ENCODE measurements at regions not wholly inside any gene's neighbourhood (a gene's known extent, or its start where the extent isn't known, plus 50 kb on each side); places are given as distances from the start of the nearest gene placed in this dataset.

DNA sequence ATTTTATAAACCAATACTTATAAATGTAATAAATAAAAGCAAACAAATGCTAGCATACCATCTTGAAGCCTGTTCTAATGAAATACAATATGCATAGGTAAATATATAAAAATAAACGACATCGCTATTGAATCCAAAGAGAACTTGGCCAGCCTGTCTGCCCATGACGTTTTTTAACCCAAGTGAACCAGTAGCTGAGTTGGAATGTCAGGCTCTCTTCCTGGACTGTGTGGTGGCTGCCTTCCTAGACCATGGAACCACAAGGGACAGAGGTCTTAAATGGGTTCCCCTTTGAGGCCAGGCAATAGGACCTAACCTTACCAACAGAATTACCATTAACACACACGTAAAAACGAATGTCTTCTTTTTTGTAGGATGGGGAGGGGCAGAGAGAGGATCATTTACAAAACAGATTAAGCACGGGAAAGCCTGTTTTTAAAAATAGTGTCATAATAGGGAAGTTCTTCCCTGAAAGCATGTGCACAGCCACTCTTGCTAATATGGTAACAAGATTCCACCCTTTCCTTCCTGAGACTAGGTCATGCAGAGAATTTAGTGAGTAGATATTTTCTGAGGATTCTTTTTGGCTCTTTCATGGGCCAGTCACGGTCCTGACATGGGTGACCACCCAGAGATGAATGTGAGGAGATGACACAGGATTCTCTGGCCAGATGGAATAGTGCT is 69.4 kb upstream of the ACSL1 start:
- H3K4me1 ChIP-seq (replicated peaks in 1 of 2): peaks cover 0 to 2% of the 10 kb centered on the region in 2 donors
- no peak overlapping the region for H3K4me3 ChIP-seq
- in situ Hi-C loops (cut with MboI; ENCODE audit: low pct_unique_long_range_greater_than_20kb in 2 of 9, low sequenced_read_pairs in 9 of 9, unreplicated experiment in 9 of 9): no loop called here
- no peak overlapping the region for H3K27ac ChIP-seq
- WGBS, 10 experiments: 0 to 100% (median 73%) methylated on average over 1 to 7 of the region's 7 CpGs
- ATAC-seq (replicated peaks in 6 of 8): peak in 3 of 8 experiments; percentile 5 to 51 (median 43)

DNA sequence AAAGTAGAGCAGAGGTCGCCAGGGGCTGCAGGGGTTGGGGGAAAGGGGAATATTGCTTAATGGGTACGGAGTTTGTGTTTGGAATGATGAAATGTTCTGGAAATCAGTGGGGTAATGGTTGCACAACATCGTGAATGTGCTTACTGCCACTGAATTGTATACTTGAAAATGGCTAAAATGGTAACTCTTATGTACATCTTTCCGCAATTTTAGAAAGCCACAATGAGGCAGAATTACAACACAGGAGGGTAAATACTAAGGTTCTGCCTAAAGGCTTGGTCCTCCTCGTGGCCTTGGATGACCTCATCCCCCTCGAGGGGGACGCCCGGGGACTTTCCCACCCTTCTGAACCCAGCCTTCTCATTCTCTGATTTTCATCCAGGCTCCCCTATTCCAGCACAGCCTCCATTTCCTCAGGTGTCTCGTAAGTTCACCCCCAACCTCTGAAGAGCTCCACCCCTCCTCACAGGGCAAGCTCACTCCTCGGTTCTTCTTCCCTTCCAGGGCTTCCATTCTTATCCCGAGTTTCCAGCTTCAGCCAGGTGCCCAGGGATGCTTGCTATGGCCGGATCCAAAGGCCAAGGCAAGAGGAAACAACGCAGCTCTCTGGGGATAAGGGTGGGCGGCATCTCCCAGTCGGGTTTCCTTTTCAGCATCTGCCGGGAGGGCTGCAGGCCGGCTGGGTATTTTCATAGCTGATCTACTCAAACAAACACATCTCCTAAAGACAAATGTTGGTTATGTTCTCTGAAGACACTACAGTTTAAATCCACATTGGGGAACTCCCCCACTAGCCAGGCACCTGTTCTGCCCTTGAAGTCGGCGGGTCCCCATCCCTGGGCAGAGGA is 71.3 kb upstream of the ACSL1 start:
- in situ Hi-C loops (cut with MboI; ENCODE audit: low pct_unique_long_range_greater_than_20kb in 2 of 9, low sequenced_read_pairs in 9 of 9, unreplicated experiment in 9 of 9): no loop called here
- Histone ChIP-seq H3K27ac (no peak overlapping the region), H3K4me1 (replicated peaks in 1 of 2) (peaks cover 0 to 2% of the 10 kb centered on the region in 2 donors), H3K4me3 (no peak overlapping the region)
- peak in 2 of 8 experiments; percentile 5 to 8 for ATAC-seq (replicated peaks in 6 of 8)
- WGBS, 10 experiments: 0 to 94% (median 82%) methylated on average over 1 to 11 of the region's 19 CpGs; no CpG with 5 or more reads in 2 of the 10 experiments

- peak in 3 of 8 experiments; percentile 71 to 86 (median 73) for ATAC-seq (replicated peaks in 6 of 8)
- in situ Hi-C loops (cut with MboI; ENCODE audit: low pct_unique_long_range_greater_than_20kb in 2 of 9, low sequenced_read_pairs in 9 of 9, unreplicated experiment in 9 of 9): no loop called here
- H3K27ac ChIP-seq: no peak overlapping the region
- H3K4me1 ChIP-seq (replicated peaks in 1 of 2): peaks cover 0 to 2% of the 10 kb centered on the region in 2 donors
- WGBS, 10 experiments: 0 to 68% (median 32%) methylated on average over 1 to 7 of the region's 7 CpGs; no CpG with 5 or more reads in 2 of the 10 experiments
- H3K4me3 ChIP-seq: no peak overlapping the region
Measured at GRCh38 chr4:184897895-184898294, 72.1 kb upstream of the ACSL1 start.

- H3K4me1 ChIP-seq (replicated peaks in 1 of 2): peaks cover 0 to 2% of the 10 kb centered on the region in 2 donors
- ATAC-seq (replicated peaks in 6 of 8): peak in 1 of 8 experiments; percentile 28
- 17 to 100% (median 74%) methylated on average over 1 to 4 of the region's 5 CpGs; no CpG with 5 or more reads in 2 of the 10 experiments for WGBS, 10 experiments
- in situ Hi-C loops (cut with MboI; ENCODE audit: low pct_unique_long_range_greater_than_20kb in 2 of 9, low sequenced_read_pairs in 9 of 9, unreplicated experiment in 9 of 9): no loop called here
- H3K27ac ChIP-seq: no peak overlapping the region
- H3K4me3 ChIP-seq: no peak overlapping the region
Measured at GRCh38 chr4:184898793-184899192, 73.0 kb upstream of the ACSL1 start.

- Histone ChIP-seq H3K4me1 (replicated peaks in 1 of 2) (peaks cover 0 to 2% of the 10 kb centered on the region in 2 donors), H3K27ac (no peak overlapping the region), H3K4me3 (no peak overlapping the region)
- in situ Hi-C loops (cut with MboI; ENCODE audit: low pct_unique_long_range_greater_than_20kb in 2 of 9, low sequenced_read_pairs in 9 of 9, unreplicated experiment in 9 of 9): no loop called here
- peak in 1 of 8 experiments; percentile 18 for ATAC-seq (replicated peaks in 6 of 8)
- WGBS, 10 experiments: 40 to 100% (median 76%) methylated on average over 1 to 7 of the region's 9 CpGs; no CpG with 5 or more reads in 1 of the 10 experiments
Measured at GRCh38 chr4:184899261-184900134, 73.7 kb upstream of the ACSL1 start.

DNA sequence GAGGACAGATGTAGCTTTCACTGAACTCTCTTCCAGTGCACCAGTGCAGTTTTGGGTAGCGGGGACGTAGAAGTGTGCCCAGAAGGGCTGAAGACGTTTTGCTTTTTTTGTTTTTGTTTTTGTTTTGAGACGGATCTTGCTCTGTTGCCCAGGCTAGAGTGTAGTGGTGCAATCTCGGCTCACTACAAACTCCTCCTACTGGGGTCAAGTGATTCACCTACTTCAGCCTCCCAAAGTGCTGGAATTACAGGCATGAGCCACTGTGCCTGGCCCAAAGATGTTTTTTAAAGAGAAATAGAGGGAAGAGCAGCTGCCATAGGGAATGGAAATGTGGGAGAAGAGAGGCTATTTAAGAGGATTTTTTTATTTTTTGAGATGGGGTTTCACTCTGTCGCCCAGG is 74.4 kb upstream of the ACSL1 start:
- in situ Hi-C loops (cut with MboI; ENCODE audit: low pct_unique_long_range_greater_than_20kb in 2 of 9, low sequenced_read_pairs in 9 of 9, unreplicated experiment in 9 of 9): no loop called here
- WGBS, 10 experiments: 30 to 100% (median 80%) methylated on average over 1 to 4 of the region's 6 CpGs; no CpG with 5 or more reads in 1 of the 10 experiments
- H3K4me3 ChIP-seq: no peak overlapping the region
- H3K4me1 ChIP-seq (replicated peaks in 1 of 2): peaks cover 0 to 2% of the 10 kb centered on the region in 2 donors
- no peak for ATAC-seq (replicated peaks in 6 of 8)
- H3K27ac ChIP-seq: no peak overlapping the region

DNA sequence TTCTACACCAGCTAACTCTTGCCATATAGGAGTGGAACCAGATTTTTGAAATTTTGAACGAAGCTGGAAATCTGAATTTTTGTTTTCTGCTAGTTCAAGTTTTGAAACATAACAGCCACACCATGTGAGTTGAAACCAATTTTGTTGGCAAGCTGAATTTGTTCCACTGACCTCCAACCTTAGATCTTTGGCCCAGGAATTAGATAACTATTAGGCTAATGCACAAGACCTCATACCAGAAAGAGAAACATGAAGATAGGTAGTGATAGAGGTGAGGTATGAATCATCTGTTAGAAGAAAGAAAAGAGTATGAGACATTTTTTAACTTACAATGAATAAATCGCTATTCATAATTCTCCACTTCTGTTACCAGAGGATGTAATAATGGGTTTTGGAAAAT is 76.8 kb upstream of the ACSL1 start:
- Histone ChIP-seq H3K27ac (no peak overlapping the region), H3K4me3 (no peak overlapping the region), H3K4me1 (replicated peaks in 1 of 2) (peaks cover 0 to 2% of the 10 kb centered on the region in 2 donors)
- in situ Hi-C loops (cut with MboI; ENCODE audit: low pct_unique_long_range_greater_than_20kb in 2 of 9, low sequenced_read_pairs in 9 of 9, unreplicated experiment in 9 of 9): no loop called here
- 63 to 81% (median 79%) methylated on average over 2 of the region's 2 CpGs; no CpG with 5 or more reads in 3 of the 10 experiments for WGBS, 10 experiments
- no peak for ATAC-seq (replicated peaks in 6 of 8)

DNA sequence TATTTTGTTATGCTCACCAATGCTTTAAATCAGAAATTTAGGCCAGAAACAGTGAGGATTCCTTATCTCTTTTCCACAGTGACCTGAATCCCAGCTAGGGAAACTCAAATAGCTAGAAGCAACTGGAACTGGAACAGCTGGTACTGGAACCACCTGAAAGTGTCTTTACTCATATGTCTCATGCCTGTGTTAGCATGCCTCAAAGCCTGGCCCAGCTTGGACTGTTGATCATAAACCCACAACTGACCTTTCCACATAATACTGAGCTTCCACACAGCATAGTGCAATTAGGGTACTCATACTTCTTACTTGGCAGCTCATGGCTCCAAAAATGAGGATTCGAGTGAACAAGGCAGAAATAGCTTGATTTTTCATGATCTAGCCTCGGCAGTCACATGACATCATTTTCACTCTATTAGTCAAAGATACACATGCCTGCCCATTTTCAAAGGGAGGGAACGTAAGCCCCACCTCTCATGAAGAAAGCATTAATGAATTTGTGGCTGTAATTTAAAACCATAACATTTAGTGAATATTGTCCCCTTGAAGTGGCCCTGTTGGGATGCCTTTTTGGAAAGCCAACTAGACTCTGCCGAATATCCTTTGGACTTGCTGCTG is 80.8 kb upstream of the ACSL1 start:
- WGBS, 10 experiments: 10 to 100% (median 69%) methylated on average over 1 to 3 of the region's 4 CpGs; no CpG with 5 or more reads in 3 of the 10 experiments
- H3K4me3 ChIP-seq: no peak overlapping the region
- no peak for ATAC-seq (replicated peaks in 6 of 8)
- H3K4me1 ChIP-seq (replicated peaks in 1 of 2): no peaks in the 10 kb centered on the region
- in situ Hi-C loops (cut with MboI; ENCODE audit: low pct_unique_long_range_greater_than_20kb in 2 of 9, low sequenced_read_pairs in 9 of 9, unreplicated experiment in 9 of 9): no loop called here
- H3K27ac ChIP-seq: no peak overlapping the region

DNA sequence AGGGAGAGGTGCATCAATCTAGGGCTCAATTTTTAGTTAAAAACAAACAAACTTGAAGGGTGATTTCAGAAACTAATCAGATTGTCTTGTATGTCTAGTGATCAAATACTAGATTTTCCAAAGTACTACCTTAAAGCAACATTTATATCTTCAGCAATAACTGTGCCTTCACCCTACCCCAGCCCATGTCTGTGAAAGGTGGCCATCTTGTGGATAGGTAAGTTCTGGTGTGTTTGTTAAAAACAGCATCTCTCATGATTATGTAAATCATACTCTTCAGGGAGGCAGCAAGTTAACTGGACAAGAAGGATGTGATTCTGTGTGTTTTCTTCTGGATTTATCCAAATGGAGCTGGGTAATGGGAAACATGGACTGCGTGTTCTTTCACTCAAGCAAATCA is 81.4 kb upstream of the ACSL1 start:
- no peak overlapping the region for H3K27ac ChIP-seq
- H3K4me3 ChIP-seq: no peak overlapping the region
- no peak for ATAC-seq (replicated peaks in 6 of 8)
- H3K4me1 ChIP-seq (replicated peaks in 1 of 2): no peaks in the 10 kb centered on the region
- 86 to 100% (median 100%) methylated on average over 1 of the region's 1 CpG; no CpG with 5 or more reads in 5 of the 10 experiments for WGBS, 10 experiments
- in situ Hi-C loops (cut with MboI; ENCODE audit: low pct_unique_long_range_greater_than_20kb in 2 of 9, low sequenced_read_pairs in 9 of 9, unreplicated experiment in 9 of 9): no loop called here

DNA sequence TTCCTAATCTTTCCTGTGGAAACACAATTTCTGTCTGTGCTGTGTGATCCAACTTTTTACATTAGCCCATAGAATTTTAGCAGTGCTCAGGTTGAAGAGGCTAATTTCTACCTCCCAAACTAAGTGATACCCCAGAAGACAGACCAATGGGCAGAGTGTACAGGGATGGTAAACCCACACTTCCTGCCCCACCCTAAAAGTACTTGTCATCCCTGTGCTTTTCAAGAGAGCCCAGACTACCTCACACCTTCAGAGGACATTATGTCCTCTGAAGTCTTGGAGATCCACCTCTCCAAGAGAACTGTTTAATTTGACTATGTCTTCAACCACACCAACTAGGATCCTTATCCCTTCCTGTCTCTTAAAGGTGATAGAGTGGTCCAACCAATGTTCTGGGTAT is 82.0 kb upstream of the ACSL1 start:
- H3K4me3 ChIP-seq: no peak overlapping the region
- no peak for ATAC-seq (replicated peaks in 6 of 8)
- H3K4me1 ChIP-seq (replicated peaks in 1 of 2): no peaks in the 10 kb centered on the region
- H3K27ac ChIP-seq: no peak overlapping the region
- in situ Hi-C loops (cut with MboI; ENCODE audit: low pct_unique_long_range_greater_than_20kb in 2 of 9, low sequenced_read_pairs in 9 of 9, unreplicated experiment in 9 of 9): no loop called here

GRCh38 chr4:184911310-184911709 is 85.5 kb upstream of the ACSL1 start:
- Histone ChIP-seq H3K4me3 (no peak overlapping the region), H3K4me1 (replicated peaks in 1 of 2) (no peaks in the 10 kb centered on the region), H3K27ac (no peak overlapping the region)
- in situ Hi-C loops (cut with MboI; ENCODE audit: low pct_unique_long_range_greater_than_20kb in 2 of 9, low sequenced_read_pairs in 9 of 9, unreplicated experiment in 9 of 9): no loop called here
- WGBS, 10 experiments: 10 to 100% (median 93%) methylated on average over 1 to 3 of the region's 3 CpGs; no CpG with 5 or more reads in 1 of the 10 experiments
- no peak for ATAC-seq (replicated peaks in 6 of 8)

DNA sequence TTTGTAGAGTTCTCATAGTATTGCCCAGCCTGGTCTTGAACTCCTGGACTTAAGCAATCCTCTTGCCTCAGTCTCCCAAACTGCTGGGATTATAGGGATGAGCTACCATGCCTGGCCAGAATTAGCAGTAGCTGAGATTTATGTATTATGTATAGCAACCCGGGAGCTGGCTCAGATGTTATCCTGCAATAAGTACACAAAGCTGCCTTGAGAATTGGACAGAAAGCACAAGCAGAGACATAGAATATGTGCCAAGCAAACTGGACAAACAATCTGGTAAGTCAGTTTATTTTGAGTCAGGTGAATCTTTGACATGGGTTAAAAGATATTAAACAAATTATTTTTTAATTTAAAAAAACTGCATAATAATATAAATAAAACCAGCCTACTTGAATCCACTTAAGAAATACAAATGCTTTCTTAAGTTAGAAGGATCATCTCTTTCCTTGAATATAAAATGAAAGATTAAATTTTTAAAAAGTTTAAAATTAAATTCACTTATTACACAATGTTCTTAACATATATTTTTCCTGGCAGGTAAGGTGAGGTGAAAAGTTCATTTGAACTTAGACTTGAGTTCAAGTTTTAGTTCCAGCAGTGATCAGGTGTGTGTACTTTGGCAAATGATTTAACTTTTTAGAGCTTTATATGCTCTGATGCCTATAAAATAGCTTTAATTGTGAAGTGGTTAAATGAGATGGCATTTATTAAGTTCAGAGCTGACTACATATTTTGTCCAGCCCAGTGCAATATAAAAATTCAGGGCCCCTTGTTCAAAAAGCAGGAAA is 87.8 kb upstream of the ACSL1 start:
- Histone ChIP-seq H3K4me3 (no peak overlapping the region), H3K27ac (no peak overlapping the region), H3K4me1 (replicated peaks in 1 of 2) (no peaks in the 10 kb centered on the region)
- in situ Hi-C loops (cut with MboI; ENCODE audit: low pct_unique_long_range_greater_than_20kb in 2 of 9, low sequenced_read_pairs in 9 of 9, unreplicated experiment in 9 of 9): no loop called here
- 40 to 100% (median 90%) methylated on average over 1 of the region's 1 CpG; no CpG with 5 or more reads in 6 of the 10 experiments for WGBS, 10 experiments
- ATAC-seq (replicated peaks in 6 of 8): no peak

Measured in motor neuron (in vitro differentiated cells).